ENCODE measurements at regions not wholly inside any gene's neighbourhood (a gene's known extent, or its start where the extent isn't known, plus 50 kb on each side); places are given as distances from the start of the nearest gene placed in this dataset.

DNA sequence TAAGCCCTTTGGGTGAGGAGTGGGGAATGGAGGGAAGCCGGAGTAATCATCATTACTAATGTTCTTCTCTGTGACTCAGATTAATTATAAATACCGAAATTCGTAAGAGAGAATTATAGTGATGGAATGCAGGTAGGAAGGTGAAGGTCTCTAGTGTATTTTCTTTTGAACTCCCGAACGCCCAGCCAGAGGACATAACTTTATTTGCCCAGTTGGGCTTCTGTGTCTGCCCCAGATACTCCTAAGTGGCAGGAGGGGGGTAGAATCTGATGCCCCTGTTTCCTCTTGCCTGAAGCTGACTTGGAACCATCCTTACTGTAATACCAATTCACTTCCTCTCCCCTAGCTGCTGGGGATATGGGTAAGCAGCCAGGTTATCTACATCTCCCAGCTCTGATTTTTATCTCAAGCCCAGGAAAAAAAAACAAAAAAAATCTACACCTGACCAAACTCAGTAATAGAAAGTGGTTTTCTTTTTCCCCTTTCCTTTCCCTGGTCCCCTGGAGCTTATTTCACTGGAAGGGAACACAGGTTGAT, 84.4 kb upstream of the CISTR start:
- TF ChIP-seq, protein P1, sequence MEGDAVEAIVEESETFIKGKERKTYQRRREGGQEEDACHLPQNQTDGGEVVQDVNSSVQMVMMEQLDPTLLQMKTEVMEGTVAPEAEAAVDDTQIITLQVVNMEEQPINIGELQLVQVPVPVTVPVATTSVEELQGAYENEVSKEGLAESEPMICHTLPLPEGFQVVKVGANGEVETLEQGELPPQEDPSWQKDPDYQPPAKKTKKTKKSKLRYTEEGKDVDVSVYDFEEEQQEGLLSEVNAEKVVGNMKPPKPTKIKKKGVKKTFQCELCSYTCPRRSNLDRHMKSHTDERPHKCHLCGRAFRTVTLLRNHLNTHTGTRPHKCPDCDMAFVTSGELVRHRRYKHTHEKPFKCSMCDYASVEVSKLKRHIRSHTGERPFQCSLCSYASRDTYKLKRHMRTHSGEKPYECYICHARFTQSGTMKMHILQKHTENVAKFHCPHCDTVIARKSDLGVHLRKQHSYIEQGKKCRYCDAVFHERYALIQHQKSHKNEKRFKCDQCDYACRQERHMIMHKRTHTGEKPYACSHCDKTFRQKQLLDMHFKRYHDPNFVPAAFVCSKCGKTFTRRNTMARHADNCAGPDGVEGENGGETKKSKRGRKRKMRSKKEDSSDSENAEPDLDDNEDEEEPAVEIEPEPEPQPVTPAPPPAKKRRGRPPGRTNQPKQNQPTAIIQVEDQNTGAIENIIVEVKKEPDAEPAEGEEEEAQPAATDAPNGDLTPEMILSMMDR (IDR thresholded peaks at IDR 0.05; ENCODE audit: low read depth, low read length): no peak
- TF ChIP-seq POLR2A (IDR thresholded peaks at IDR 0.05; ENCODE audit: extremely low read depth, insufficient read length): no peak

Data from NB4 (cell line).